ENCODE measurements at regions not wholly inside any gene's neighbourhood (a gene's known extent, or its start where the extent isn't known, plus 50 kb on each side); places are given as distances from the start of the nearest gene placed in this dataset.

GRCh38 chr13:72043366-72043765, 176.4 kb upstream of the DACH1 start:
- no peak for FAIRE-seq
- no peaks in the 10 kb centered on the region for H3K36me3 ChIP-seq (ENCODE audit: control insufficient read depth in 2 of 2, insufficient read depth in 2 of 2, low read length in 1 of 2)
- ChIA-PET CTCF (no interaction called here), SMC1A (ENCODE audit: uncharacterized antibody, unreplicated experiment) (no interaction called here), POLR2A (no interaction called here), RAD21 (ENCODE audit: unreplicated experiment) (no interaction called here)
- no peaks in the 10 kb centered on the region for H3K4me1 ChIP-seq (ENCODE audit: control insufficient read depth, insufficient read depth, low read length)
- 12% methylated on average over 4 of the region's 4 CpGs for WGBS (ENCODE audit: insufficient coverage, insufficient replicate concordance, low lambda C conversion rate, missing lambda C conversion rate)
- no peaks in the 10 kb centered on the region for H3K27me3 ChIP-seq (replicated peaks in 1 of 2; ENCODE audit: control insufficient read depth in 2 of 2, insufficient read depth in 2 of 2, low read length in 1 of 2)
- TF ChIP-seq, protein P1, sequence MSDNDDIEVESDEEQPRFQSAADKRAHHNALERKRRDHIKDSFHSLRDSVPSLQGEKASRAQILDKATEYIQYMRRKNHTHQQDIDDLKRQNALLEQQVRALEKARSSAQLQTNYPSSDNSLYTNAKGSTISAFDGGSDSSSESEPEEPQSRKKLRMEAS (IDR thresholded peaks at IDR 0.05; ENCODE audit: low read depth, low read length) = no peak
- TF ChIP-seq TCF7 (IDR thresholded peaks at IDR 0.05; ENCODE audit: borderline replicate concordance) (no peak), POLR2A (IDR thresholded peaks at IDR 0.05; ENCODE audit: low read depth, low read length) (no peak), SMAD5 (IDR thresholded peaks at IDR 0.05; ENCODE audit: low read depth) (no peak), SMC3 (IDR thresholded peaks at IDR 0.05; ENCODE audit: borderline replicate concordance, low read length) (no peak), MYB (IDR thresholded peaks at IDR 0.05; ENCODE audit: borderline replicate concordance, low read depth, low read length) (no peak), REST (IDR thresholded peaks at IDR 0.05; ENCODE audit: low read depth, low read length) (no peak), USF1 (IDR thresholded peaks at IDR 0.05; ENCODE audit: borderline replicate concordance, extremely low read length, insufficient read depth, low read depth, low read length) (no peak), TCF3 (IDR thresholded peaks at IDR 0.05; ENCODE audit: borderline replicate concordance, insufficient read depth, low read depth, low read length) (no peak), KDM1A (IDR thresholded peaks at IDR 0.05; ENCODE audit: borderline replicate concordance) (no peak), NFXL1 (IDR thresholded peaks at IDR 0.05; ENCODE audit: borderline replicate concordance) (no peak), GATAD2B (conservative IDR thresholded peaks at IDR 0.05; ENCODE audit: low read depth) (no peak), CREB1 (IDR thresholded peaks at IDR 0.05; ENCODE audit: low read depth) (no peak), ZNF24 (IDR thresholded peaks at IDR 0.05) (no peak)
- TF ChIP-seq, protein P2, sequence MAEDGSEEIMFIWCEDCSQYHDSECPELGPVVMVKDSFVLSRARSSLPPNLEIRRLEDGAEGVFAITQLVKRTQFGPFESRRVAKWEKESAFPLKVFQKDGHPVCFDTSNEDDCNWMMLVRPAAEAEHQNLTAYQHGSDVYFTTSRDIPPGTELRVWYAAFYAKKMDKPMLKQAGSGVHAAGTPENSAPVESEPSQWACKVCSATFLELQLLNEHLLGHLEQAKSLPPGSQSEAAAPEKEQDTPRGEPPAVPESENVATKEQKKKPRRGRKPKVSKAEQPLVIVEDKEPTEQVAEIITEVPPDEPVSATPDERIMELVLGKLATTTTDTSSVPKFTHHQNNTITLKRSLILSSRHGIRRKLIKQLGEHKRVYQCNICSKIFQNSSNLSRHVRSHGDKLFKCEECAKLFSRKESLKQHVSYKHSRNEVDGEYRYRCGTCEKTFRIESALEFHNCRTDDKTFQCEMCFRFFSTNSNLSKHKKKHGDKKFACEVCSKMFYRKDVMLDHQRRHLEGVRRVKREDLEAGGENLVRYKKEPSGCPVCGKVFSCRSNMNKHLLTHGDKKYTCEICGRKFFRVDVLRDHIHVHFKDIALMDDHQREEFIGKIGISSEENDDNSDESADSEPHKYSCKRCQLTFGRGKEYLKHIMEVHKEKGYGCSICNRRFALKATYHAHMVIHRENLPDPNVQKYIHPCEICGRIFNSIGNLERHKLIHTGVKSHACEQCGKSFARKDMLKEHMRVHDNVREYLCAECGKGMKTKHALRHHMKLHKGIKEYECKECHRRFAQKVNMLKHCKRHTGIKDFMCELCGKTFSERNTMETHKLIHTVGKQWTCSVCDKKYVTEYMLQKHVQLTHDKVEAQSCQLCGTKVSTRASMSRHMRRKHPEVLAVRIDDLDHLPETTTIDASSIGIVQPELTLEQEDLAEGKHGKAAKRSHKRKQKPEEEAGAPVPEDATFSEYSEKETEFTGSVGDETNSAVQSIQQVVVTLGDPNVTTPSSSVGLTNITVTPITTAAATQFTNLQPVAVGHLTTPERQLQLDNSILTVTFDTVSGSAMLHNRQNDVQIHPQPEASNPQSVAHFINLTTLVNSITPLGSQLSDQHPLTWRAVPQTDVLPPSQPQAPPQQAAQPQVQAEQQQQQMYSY (CRISPR knock-in tag; IDR thresholded peaks at IDR 0.05) = no peak
- H3K4me3 ChIP-seq = no peak overlapping the region
- no peak overlapping the region for H3K27ac ChIP-seq (ENCODE audit: control insufficient read depth, insufficient read depth)
- H3K9ac ChIP-seq (ENCODE audit: control insufficient read depth, insufficient read depth, low read length) = no peak overlapping the region
- no peak for ATAC-seq
- no peak overlapping the region for H2AFZ ChIP-seq (ENCODE audit: control insufficient read depth, low read depth, low read length)
- no TSS peak for BruUV-seq (replicated peaks)
- no peak overlapping the region for H3K4me2 ChIP-seq (ENCODE audit: control insufficient read depth, insufficient read depth)
- intact Hi-C loops (cut with micrococcal nuclease; ENCODE audit: unreplicated experiment) (no loop called here), in situ Hi-C loops (cut with MboI) (no loop called here)
- H3K9me3 ChIP-seq (replicated peaks; ENCODE audit: control insufficient read depth, insufficient read depth, low read length) = no peaks in the 10 kb centered on the region
- DNase-seq (ENCODE audit: low read depth, low spot score) = no peak
- H3K79me2 ChIP-seq (ENCODE audit: control insufficient read depth, insufficient read depth, low read length) = no peaks in the 10 kb centered on the region
- H4K20me1 ChIP-seq (ENCODE audit: control insufficient read depth, insufficient read depth) = no peaks in the 10 kb centered on the region
